HepG2 (cell line): ENCODE measurements at regions not wholly inside any gene's neighbourhood (a gene's known extent, or its start where the extent isn't known, plus 50 kb on each side); places are given as distances from the start of the nearest gene placed in this dataset.

Experiments
- BRF2 ChIP-seq: sonication (generic); formaldehyde crosslinking; IDR thresholded peaks from 2 replicates; pipeline ENCODE4 v1.8.1; 2022; ENCODE audit warnings: mild to moderate bottlenecking, missing genetic modification reagents
- FOSL1 ChIP-seq: sonication (generic); formaldehyde crosslinking; IDR thresholded peaks from 2 replicates; pipeline ENCODE4 v1.9.0; 2021; ENCODE audit warnings: missing genetic modification reagents, borderline replicate concordance
- HNRNPL ChIP-seq: fragments of 200-400 bp; formaldehyde crosslinking; IDR thresholded peaks from 2 replicates; pipeline ENCODE4 v1.6.1; 2017; ENCODE audit warnings: mild to moderate bottlenecking, low read depth, low read length
- JUN ChIP-seq: sonication (generic); formaldehyde crosslinking; IDR thresholded peaks from 2 replicates; pipeline ENCODE4 v1.4.0; 2020; ENCODE audit warnings: mild to moderate bottlenecking, missing genetic modification reagents
- KAT7 ChIP-seq: IDR thresholded peaks from 2 replicates; pipeline ENCODE4 v1.6.1; 2018; ENCODE audit warnings: borderline replicate concordance, missing compliant biosample characterization
- NBN ChIP-seq: fragments of 450-650 bp; conservative IDR thresholded peaks from 2 replicates; pipeline ENCODE4 v1.6.1; 2017
- NR2F6 ChIP-seq, 2 experiments: IDR thresholded peaks; 2 replicates each; pipeline ENCODE4 v1.6.1; 2016; ENCODE audit warnings: antibody characterized with exemption in 1 of 2, mild to moderate bottlenecking in 1 of 2
- PATZ1 ChIP-seq: sonication (generic); formaldehyde crosslinking; IDR thresholded peaks from 2 replicates; pipeline ENCODE4 v1.4.0; 2020; ENCODE audit warnings: missing genetic modification reagents
- SNRNP70 ChIP-seq: fragments of 200-400 bp; formaldehyde crosslinking; IDR thresholded peaks from 2 replicates; pipeline ENCODE4 v1.6.1; 2017; ENCODE audit warnings: mild to moderate bottlenecking, low read depth, low read length, moderate library complexity
- SRF ChIP-seq: IDR thresholded peaks from 2 replicates; pipeline ENCODE4 v1.6.1; 2011; ENCODE audit warnings: mild to moderate bottlenecking, low read depth, low read length, moderate library complexity
- THAP7 ChIP-seq: sonication (generic); formaldehyde crosslinking; IDR thresholded peaks from 2 replicates; pipeline ENCODE4 v1.8.1; 2023; ENCODE audit warnings: mild to moderate bottlenecking, missing genetic modification reagents
- ZBTB25 ChIP-seq: IDR thresholded peaks from 2 replicates; pipeline ENCODE4 v1.6.1; 2018; ENCODE audit warnings: missing genetic modification reagents
- ZNF773 ChIP-seq: sonication (generic); formaldehyde crosslinking; IDR thresholded peaks from 2 replicates; pipeline ENCODE4 v1.4.0; 2020; ENCODE audit warnings: missing genetic modification reagents, borderline replicate concordance
- TF ChIP-seq, protein P1 (sequence below): sonication (generic); formaldehyde crosslinking; IDR thresholded peaks from 2 replicates; pipeline ENCODE4; 2020; ENCODE audit warnings: missing genetic modification reagents, mild to moderate bottlenecking, borderline replicate concordance
- TF ChIP-seq, protein P2 (sequence below): sonication (generic); formaldehyde crosslinking; IDR thresholded peaks from 2 replicates; pipeline ENCODE4 v1.5.1; 2020; ENCODE audit warnings: mild to moderate bottlenecking, missing genetic modification reagents, moderate library complexity
- TF ChIP-seq, protein P3 (sequence below): sonication (generic); formaldehyde crosslinking; IDR thresholded peaks from 2 replicates; pipeline ENCODE4 v1.9.0; 2021; ENCODE audit warnings: missing genetic modification reagents, mild to moderate bottlenecking, borderline replicate concordance
- TF ChIP-seq, protein P4 (sequence below): sonication (generic); formaldehyde crosslinking; IDR thresholded peaks from 2 replicates; pipeline ENCODE4 v1.8.0; 2022; ENCODE audit warnings: mild to moderate bottlenecking, missing genetic modification reagents; ENCODE audit not compliant: insufficient replicate concordance

- TF ChIP-seq BRF2 (CRISPR knock-in tag) (no peak), NBN (no peak), NR2F6 (IDR thresholded peaks at IDR 0.05) (no peak), NR2F6 (CRISPR knock-in tag; IDR thresholded peaks at IDR 0.05) (0 out of 2 replicates have a peak, but pooled peaks have one; percentile 11), JUN (peak; percentile 94), KAT7 (no peak), FOSL1 (CRISPR knock-in tag) (peak; percentile 94), SRF (no peak), SNRNP70 (no peak), THAP7 (CRISPR knock-in tag) (no peak), PATZ1 (CRISPR knock-in tag) (no peak), ZNF773 (CRISPR knock-in tag) (no peak), HNRNPL (no peak), ZBTB25 (CRISPR knock-in tag) (no peak; the same call in 1 of the 2 replicates)
- TF ChIP-seq, protein P1, sequence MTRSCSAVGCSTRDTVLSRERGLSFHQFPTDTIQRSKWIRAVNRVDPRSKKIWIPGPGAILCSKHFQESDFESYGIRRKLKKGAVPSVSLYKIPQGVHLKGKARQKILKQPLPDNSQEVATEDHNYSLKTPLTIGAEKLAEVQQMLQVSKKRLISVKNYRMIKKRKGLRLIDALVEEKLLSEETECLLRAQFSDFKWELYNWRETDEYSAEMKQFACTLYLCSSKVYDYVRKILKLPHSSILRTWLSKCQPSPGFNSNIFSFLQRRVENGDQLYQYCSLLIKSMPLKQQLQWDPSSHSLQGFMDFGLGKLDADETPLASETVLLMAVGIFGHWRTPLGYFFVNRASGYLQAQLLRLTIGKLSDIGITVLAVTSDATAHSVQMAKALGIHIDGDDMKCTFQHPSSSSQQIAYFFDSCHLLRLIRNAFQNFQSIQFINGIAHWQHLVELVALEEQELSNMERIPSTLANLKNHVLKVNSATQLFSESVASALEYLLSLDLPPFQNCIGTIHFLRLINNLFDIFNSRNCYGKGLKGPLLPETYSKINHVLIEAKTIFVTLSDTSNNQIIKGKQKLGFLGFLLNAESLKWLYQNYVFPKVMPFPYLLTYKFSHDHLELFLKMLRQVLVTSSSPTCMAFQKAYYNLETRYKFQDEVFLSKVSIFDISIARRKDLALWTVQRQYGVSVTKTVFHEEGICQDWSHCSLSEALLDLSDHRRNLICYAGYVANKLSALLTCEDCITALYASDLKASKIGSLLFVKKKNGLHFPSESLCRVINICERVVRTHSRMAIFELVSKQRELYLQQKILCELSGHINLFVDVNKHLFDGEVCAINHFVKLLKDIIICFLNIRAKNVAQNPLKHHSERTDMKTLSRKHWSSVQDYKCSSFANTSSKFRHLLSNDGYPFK (CRISPR knock-in tag) = no peak
- TF ChIP-seq, protein P2, sequence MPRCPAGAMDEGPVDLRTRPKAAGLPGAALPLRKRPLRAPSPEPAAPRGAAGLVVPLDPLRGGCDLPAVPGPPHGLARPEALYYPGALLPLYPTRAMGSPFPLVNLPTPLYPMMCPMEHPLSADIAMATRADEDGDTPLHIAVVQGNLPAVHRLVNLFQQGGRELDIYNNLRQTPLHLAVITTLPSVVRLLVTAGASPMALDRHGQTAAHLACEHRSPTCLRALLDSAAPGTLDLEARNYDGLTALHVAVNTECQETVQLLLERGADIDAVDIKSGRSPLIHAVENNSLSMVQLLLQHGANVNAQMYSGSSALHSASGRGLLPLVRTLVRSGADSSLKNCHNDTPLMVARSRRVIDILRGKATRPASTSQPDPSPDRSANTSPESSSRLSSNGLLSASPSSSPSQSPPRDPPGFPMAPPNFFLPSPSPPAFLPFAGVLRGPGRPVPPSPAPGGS (CRISPR knock-in tag) = no peak
- TF ChIP-seq, protein P3, sequence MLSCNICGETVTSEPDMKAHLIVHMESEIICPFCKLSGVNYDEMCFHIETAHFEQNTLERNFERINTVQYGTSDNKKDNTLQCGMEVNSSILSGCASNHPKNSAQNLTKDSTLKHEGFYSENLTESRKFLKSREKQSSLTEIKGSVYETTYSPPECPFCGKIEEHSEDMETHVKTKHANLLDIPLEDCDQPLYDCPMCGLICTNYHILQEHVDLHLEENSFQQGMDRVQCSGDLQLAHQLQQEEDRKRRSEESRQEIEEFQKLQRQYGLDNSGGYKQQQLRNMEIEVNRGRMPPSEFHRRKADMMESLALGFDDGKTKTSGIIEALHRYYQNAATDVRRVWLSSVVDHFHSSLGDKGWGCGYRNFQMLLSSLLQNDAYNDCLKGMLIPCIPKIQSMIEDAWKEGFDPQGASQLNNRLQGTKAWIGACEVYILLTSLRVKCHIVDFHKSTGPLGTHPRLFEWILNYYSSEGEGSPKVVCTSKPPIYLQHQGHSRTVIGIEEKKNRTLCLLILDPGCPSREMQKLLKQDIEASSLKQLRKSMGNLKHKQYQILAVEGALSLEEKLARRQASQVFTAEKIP (CRISPR knock-in tag) = no peak
- TF ChIP-seq, protein P4, sequence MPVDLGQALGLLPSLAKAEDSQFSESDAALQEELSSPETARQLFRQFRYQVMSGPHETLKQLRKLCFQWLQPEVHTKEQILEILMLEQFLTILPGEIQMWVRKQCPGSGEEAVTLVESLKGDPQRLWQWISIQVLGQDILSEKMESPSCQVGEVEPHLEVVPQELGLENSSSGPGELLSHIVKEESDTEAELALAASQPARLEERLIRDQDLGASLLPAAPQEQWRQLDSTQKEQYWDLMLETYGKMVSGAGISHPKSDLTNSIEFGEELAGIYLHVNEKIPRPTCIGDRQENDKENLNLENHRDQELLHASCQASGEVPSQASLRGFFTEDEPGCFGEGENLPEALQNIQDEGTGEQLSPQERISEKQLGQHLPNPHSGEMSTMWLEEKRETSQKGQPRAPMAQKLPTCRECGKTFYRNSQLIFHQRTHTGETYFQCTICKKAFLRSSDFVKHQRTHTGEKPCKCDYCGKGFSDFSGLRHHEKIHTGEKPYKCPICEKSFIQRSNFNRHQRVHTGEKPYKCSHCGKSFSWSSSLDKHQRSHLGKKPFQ (CRISPR knock-in tag) = no peak
Measured at GRCh38 chr7:7099584-7100014, 82.7 kb upstream of the C1GALT1 start (continued).
